CD1c-positive myeloid dendritic cell (primary cell): ENCODE measurements at regions not wholly inside any gene's neighbourhood (a gene's known extent, or its start where the extent isn't known, plus 50 kb on each side); places are given as distances from the start of the nearest gene placed in this dataset.

Experiments
- DNase-seq: peaks from one replicate; pipeline ENCODE4 v3.0.0-alpha.2; 2016; ENCODE audit errors: extremely low spot score

DNA sequence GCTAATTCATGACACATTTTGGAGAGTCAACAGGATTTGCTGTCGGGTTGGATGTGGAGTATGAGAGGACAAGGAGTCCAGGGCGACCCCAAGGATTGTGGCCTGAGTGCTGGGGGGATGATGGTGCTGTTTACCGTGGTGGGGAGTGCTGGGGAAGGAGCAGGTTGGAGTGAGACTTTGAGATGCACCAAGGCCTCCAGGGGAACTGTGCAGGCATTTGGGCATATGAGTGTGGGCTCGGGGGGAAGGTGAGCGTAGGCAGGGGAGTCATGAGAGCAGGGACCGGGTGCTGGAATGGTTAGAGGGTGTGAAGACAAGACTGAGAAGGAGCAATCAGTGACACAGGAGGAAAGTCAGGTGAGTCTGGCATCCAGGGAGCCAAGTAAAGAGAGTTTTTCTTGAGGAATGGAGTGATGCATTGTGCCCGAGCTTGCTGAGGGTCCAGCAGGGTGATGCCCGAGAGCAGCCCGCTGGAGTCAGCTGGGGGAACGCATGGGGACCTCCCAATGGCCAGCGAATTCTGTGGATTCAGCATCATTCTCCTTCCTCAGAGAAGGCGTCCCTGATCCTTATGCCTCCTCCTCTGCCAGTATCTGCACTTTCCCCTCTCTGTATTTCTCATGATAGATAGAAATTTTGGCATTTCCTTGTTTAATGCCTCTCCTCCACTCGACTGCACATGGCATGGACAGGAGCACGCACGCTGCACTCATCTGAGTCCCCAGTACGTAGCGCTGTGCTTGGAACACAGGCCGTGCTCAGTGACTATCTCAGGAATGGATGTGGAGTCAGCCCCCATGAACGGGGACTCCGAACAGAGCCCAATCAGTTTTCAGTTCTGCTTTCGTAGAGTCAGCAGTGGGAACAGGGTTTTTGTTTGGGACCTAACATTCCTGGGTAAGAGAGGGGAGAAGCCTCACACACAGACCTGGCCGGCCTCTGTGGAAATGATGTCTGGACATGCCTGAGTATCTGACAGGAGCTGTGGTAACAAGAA lies 52.1 kb upstream of the ETV3 start:
- peak; percentile 11 for DNase-seq

DNA sequence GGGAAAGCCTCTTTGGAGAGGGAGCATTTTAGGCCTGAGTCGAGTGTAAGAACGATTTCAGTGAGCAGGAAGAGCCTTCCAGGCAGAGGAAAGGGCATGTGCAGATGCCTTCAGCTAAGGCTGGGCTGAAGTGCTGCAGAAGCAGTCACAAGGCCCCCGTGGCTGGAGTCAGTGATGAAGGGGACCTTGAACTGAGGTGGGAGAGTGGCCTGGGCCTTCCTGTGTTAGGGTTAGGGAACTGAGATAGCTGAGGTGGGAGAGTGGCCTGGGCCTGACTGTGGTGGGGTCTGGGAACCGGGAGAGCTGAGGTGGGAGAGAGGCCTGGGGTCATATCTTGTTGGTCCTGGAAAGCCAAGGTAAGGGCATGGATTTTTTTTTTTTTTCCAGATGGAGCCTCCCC lies 50.9 kb upstream of the ETV3 start:
- DNase-seq, result no peak
